ENCODE measurements at regions not wholly inside any gene's neighbourhood (a gene's known extent, or its start where the extent isn't known, plus 50 kb on each side); places are given as distances from the start of the nearest gene placed in this dataset.
"Not testable (repeated sequence)": the region's sequence is repeated elsewhere in the genome, so short reads cannot be mapped to it uniquely, and the experiment has no call there.

- H3K4me1 ChIP-seq (ENCODE audit: control insufficient read depth, insufficient read depth, low read length); H3K4me3 ChIP-seq (ENCODE audit: low read length); H3K36me3 ChIP-seq (ENCODE audit: control insufficient read depth, insufficient read depth, low read length); H3K27ac ChIP-seq (ENCODE audit: low read length); DNase-seq (ENCODE audit: low read depth, low spot score); H3K9me3 ChIP-seq (ENCODE audit: control insufficient read depth, insufficient read depth, low read length); H3K27me3 ChIP-seq (ENCODE audit: control insufficient read depth, insufficient read depth, low read length): not testable (repeated sequence)
- no CpG with 5 or more reads among the region's 21 CpGs for WGBS (ENCODE audit: insufficient coverage, insufficient read length)
These were observed 1708.6 kb downstream of the OLFM4 start for GRCh38 chr13:54737211-54737610.

GRCh38 chr13:54742984-54743383 lies 1714.4 kb downstream of the OLFM4 start:
- DNase-seq (ENCODE audit: low read depth, low spot score): no peak

DNA sequence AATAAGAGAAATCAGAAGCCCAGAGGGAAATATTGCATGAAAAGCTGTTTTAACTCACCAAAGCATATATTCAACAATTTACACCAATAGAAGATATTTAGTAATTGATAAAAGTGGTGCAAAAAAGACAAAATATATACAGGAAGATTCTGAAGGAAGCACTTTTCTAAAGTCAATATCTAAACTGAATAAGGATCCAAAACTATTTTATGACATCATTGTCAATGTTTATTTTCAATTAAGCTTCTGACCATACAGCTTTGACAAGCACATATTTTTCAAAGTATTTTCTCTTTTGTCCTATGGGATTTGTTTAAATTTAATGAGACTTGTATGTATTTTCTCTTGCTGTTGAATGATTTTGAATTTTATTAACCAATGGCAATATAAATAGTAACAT lies 1716.1 kb downstream of the OLFM4 start:
- Histone ChIP-seq H3K4me1 (ENCODE audit: control insufficient read depth, insufficient read depth, low read length) (no peaks in the 10 kb centered on the region), H3K36me3 (ENCODE audit: control insufficient read depth, insufficient read depth, low read length) (no peaks in the 10 kb centered on the region), H3K9me3 (ENCODE audit: control insufficient read depth, insufficient read depth, low read length) (no peaks in the 10 kb centered on the region), H3K27ac (ENCODE audit: low read length) (no peak overlapping the region), H3K27me3 (ENCODE audit: control insufficient read depth, insufficient read depth, low read length) (no peaks in the 10 kb centered on the region), H3K4me3 (ENCODE audit: low read length) (no peak overlapping the region)
- DNase-seq (ENCODE audit: low read depth, low spot score): no peak

More at GRCh38 chr13:54742984-54743383, 1714.4 kb downstream of the OLFM4 start:
- no peaks in the 10 kb centered on the region for H3K9me3 ChIP-seq (ENCODE audit: control insufficient read depth, insufficient read depth, low read length)
- H3K27me3 ChIP-seq (ENCODE audit: control insufficient read depth, insufficient read depth, low read length): no peaks in the 10 kb centered on the region
- H3K36me3 ChIP-seq (ENCODE audit: control insufficient read depth, insufficient read depth, low read length): no peaks in the 10 kb centered on the region
- H3K4me3 ChIP-seq (ENCODE audit: low read length): no peak overlapping the region
- H3K27ac ChIP-seq (ENCODE audit: low read length): no peak overlapping the region
- H3K4me1 ChIP-seq (ENCODE audit: control insufficient read depth, insufficient read depth, low read length): no peaks in the 10 kb centered on the region

DNA sequence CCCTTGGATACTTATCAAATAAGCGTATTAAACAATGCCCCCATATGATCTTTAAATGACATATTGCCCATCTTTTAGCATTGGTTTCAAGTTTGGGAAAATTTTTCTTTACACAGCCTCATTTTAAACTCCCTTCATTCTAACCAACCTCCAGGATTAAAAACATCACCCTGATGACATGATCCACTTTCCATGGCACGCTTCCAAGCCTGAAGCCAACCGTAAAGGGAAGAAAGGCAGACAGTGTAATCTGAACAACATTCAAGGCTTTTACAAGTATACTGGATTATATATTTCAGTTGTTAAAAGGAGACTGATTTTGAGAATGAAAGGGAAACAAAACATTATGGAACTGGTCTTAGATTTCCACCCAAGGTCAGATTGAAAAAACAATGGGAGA lies 1721.9 kb downstream of the OLFM4 start:
- no peak for DNase-seq (ENCODE audit: low read depth, low spot score)
- Histone ChIP-seq H3K4me1 (ENCODE audit: control insufficient read depth, insufficient read depth, low read length) (no peaks in the 10 kb centered on the region), H3K27ac (ENCODE audit: low read length) (no peak overlapping the region), H3K27me3 (ENCODE audit: control insufficient read depth, insufficient read depth, low read length) (no peaks in the 10 kb centered on the region), H3K4me3 (ENCODE audit: low read length) (no peak overlapping the region), H3K36me3 (ENCODE audit: control insufficient read depth, insufficient read depth, low read length) (no peaks in the 10 kb centered on the region), H3K9me3 (ENCODE audit: control insufficient read depth, insufficient read depth, low read length) (no peaks in the 10 kb centered on the region)
- WGBS (ENCODE audit: insufficient coverage, insufficient read length): no CpG with 5 or more reads among the region's 3 CpGs

DNA sequence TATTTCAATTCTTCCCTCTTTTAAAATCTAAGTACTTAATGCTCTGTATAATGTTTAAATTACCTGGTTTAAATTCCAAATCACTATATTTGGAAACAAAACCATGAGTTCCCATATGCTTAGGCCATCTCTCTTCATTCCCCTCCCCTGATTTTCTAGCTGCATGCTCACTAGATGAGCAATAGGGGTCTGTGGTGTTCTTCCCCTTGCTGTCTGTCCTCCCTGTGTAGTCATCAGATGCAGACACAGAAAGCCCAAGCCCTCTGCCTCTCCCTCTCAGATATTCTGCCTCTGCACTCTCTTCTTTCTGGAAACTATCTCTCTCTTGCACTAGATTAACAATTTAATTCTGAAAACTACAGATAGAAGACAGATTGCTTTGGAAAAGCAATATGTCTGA lies 1730.2 kb downstream of the OLFM4 start:
- DNase-seq (ENCODE audit: low read depth, low spot score): no peak
- no peaks in the 10 kb centered on the region for H3K36me3 ChIP-seq (ENCODE audit: control insufficient read depth, insufficient read depth, low read length)

GRCh38 chr13:54768214-54768613 lies 1739.6 kb downstream of the OLFM4 start:
- Histone ChIP-seq H3K36me3 (ENCODE audit: control insufficient read depth, insufficient read depth, low read length) (no peaks in the 10 kb centered on the region), H3K4me3 (ENCODE audit: low read length) (no peak overlapping the region), H3K27ac (ENCODE audit: low read length) (no peak overlapping the region), H3K9me3 (ENCODE audit: control insufficient read depth, insufficient read depth, low read length) (no peaks in the 10 kb centered on the region), H3K4me1 (ENCODE audit: control insufficient read depth, insufficient read depth, low read length) (no peaks in the 10 kb centered on the region), H3K27me3 (ENCODE audit: control insufficient read depth, insufficient read depth, low read length) (no peaks in the 10 kb centered on the region)
- 100% methylated on average over 1 of the region's 2 CpGs for WGBS (ENCODE audit: insufficient coverage, insufficient read length)
- DNase-seq (ENCODE audit: low read depth, low spot score): no peak

More for the DNA sequence above, 1730.2 kb downstream of the OLFM4 start:
- Histone ChIP-seq H3K4me3 (ENCODE audit: low read length) (no peak overlapping the region), H3K27ac (ENCODE audit: low read length) (no peak overlapping the region), H3K27me3 (ENCODE audit: control insufficient read depth, insufficient read depth, low read length) (no peaks in the 10 kb centered on the region), H3K4me1 (ENCODE audit: control insufficient read depth, insufficient read depth, low read length) (no peaks in the 10 kb centered on the region), H3K9me3 (ENCODE audit: control insufficient read depth, insufficient read depth, low read length) (no peaks in the 10 kb centered on the region)

GRCh38 chr13:54775501-54776191 lies 1747.0 kb downstream of the OLFM4 start:
- Histone ChIP-seq H3K27me3 (ENCODE audit: control insufficient read depth, insufficient read depth, low read length) (no peaks in the 10 kb centered on the region), H3K9me3 (ENCODE audit: control insufficient read depth, insufficient read depth, low read length) (no peaks in the 10 kb centered on the region), H3K36me3 (ENCODE audit: control insufficient read depth, insufficient read depth, low read length) (no peaks in the 10 kb centered on the region), H3K4me3 (ENCODE audit: low read length) (no peak overlapping the region), H3K4me1 (ENCODE audit: control insufficient read depth, insufficient read depth, low read length) (peaks cover 1% of the 10 kb centered on the region; the same call in 1 of the 2 replicates), H3K27ac (ENCODE audit: low read length) (no peak overlapping the region)
- DNase-seq (ENCODE audit: low read depth, low spot score): no peak
- no CpG with 5 or more reads among the region's 13 CpGs for WGBS (ENCODE audit: insufficient coverage, insufficient read length)

- no peaks in the 10 kb centered on the region for H3K36me3 ChIP-seq (ENCODE audit: control insufficient read depth, insufficient read depth, low read length)
- no peaks in the 10 kb centered on the region for H3K27me3 ChIP-seq (ENCODE audit: control insufficient read depth, insufficient read depth, low read length)
- H3K4me3 ChIP-seq (ENCODE audit: low read length): no peak overlapping the region
- no peaks in the 10 kb centered on the region; the same call in 1 of the 2 replicates for H3K4me1 ChIP-seq (ENCODE audit: control insufficient read depth, insufficient read depth, low read length)
- no peak overlapping the region for H3K27ac ChIP-seq (ENCODE audit: low read length)
- WGBS (ENCODE audit: insufficient coverage, insufficient read length): no CpG with 5 or more reads among the region's 12 CpGs
- no peak for DNase-seq (ENCODE audit: low read depth, low spot score)
- H3K9me3 ChIP-seq (ENCODE audit: control insufficient read depth, insufficient read depth, low read length): no peaks in the 10 kb centered on the region
These were observed 1759.1 kb downstream of the OLFM4 start for GRCh38 chr13:54787754-54788153.

DNA sequence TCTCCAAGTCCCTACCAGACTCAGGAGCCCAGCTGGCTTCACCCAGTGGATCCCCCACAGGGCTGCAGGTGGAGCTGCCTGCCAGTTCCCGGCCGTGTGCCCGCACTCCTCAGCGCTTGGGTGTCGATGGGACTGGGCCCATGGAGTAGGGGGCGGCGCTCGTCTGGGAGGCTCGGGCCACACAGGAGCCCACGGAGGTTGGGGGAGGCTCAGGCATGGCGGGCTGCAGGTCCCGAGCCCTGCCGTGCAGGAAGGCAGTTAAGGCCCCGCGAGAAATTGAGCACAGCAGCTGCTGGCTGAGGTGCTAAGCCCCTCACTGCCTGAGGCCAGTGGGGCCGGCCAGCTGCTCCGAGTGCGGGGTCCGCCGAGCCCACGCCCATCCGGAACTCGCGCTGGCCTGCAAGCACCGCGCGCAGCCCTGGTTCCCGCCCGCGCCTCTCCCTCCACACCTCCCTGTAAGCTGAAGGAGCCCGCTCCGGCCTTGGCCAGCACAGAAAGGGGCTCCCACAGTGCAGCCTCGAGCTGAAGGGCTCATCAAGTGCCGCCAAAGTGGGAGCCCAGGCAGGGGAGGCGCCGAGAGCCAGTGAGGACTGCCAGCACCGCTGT lies 1771.1 kb downstream of the OLFM4 start:
- Histone ChIP-seq H3K4me3 (ENCODE audit: low read length) (no peak overlapping the region), H3K36me3 (ENCODE audit: control insufficient read depth, insufficient read depth, low read length) (no peaks in the 10 kb centered on the region), H3K9me3 (ENCODE audit: control insufficient read depth, insufficient read depth, low read length) (no peaks in the 10 kb centered on the region), H3K27me3 (ENCODE audit: control insufficient read depth, insufficient read depth, low read length) (no peaks in the 10 kb centered on the region), H3K27ac (ENCODE audit: low read length) (no peak overlapping the region), H3K4me1 (ENCODE audit: control insufficient read depth, insufficient read depth, low read length) (no peaks in the 10 kb centered on the region)
- no CpG with 5 or more reads among the region's 37 CpGs for WGBS (ENCODE audit: insufficient coverage, insufficient read length)
- no peak for DNase-seq (ENCODE audit: low read depth, low spot score)

DNA sequence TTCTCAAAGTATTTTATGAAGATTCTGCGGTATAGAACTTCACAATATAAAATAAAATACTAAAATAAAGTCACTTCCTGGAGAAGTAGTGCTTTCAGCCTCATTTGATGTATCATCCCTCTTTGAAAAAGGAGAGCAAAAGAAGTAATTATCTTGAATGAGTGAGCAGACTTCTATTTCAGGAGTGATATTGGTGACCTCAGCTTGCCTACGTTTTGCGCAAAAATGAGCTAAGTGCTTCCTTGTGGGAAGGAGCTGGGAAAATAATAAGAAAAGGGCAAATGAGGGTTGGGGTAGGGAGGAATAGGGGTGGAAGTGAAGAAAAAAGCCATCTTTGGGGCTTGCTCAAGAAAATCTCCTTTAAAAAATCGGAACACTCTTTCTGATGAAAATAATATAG lies 1773.6 kb downstream of the OLFM4 start:
- Histone ChIP-seq H3K4me1 (ENCODE audit: control insufficient read depth, insufficient read depth, low read length) (no peaks in the 10 kb centered on the region), H3K9me3 (ENCODE audit: control insufficient read depth, insufficient read depth, low read length) (no peaks in the 10 kb centered on the region), H3K4me3 (ENCODE audit: low read length) (no peak overlapping the region), H3K36me3 (ENCODE audit: control insufficient read depth, insufficient read depth, low read length) (no peaks in the 10 kb centered on the region), H3K27ac (ENCODE audit: low read length) (no peak overlapping the region), H3K27me3 (ENCODE audit: control insufficient read depth, insufficient read depth, low read length) (no peaks in the 10 kb centered on the region)
- WGBS (ENCODE audit: insufficient coverage, insufficient read length): no CpG with 5 or more reads among the region's 4 CpGs
- no peak for DNase-seq (ENCODE audit: low read depth, low spot score)

DNA sequence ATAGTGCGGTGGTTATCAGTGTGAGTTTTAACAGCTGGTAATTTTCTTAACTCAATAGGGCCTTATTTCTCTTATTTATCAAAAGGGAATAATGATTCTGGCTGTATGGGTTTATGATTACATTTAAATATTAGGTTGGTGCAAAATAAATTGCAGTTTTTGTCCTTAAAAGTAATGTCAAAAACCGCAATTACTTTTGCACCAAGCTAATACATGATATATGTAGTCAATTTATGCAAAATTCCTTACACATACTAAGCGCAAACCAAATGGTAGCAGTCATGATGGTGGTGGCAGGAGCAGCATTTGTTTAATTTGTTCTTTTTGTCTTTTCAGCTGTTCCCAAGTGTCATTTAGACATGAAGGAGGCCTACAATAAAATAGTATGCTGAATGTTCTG lies 1777.1 kb downstream of the OLFM4 start:
- Histone ChIP-seq H3K36me3 (ENCODE audit: control insufficient read depth, insufficient read depth, low read length) (no peaks in the 10 kb centered on the region), H3K4me3 (ENCODE audit: low read length) (no peak overlapping the region), H3K27me3 (ENCODE audit: control insufficient read depth, insufficient read depth, low read length) (no peaks in the 10 kb centered on the region), H3K4me1 (ENCODE audit: control insufficient read depth, insufficient read depth, low read length) (no peaks in the 10 kb centered on the region), H3K27ac (ENCODE audit: low read length) (no peak overlapping the region), H3K9me3 (ENCODE audit: control insufficient read depth, insufficient read depth, low read length) (no peaks in the 10 kb centered on the region)
- DNase-seq (ENCODE audit: low read depth, low spot score): no peak
- no CpG with 5 or more reads among the region's 3 CpGs for WGBS (ENCODE audit: insufficient coverage, insufficient read length)
